Liver (tissue), 7 donors: ENCODE measurements at regions not wholly inside any gene's neighbourhood (a gene's known extent, or its start where the extent isn't known, plus 50 kb on each side); places are given as distances from the start of the nearest gene placed in this dataset.

ENCODE experiments used
- DNase-seq: peaks from one replicate; pipeline ENCODE4 v3.0.0-alpha.2; 2017; ENCODE audit warnings: low spot score
- H3K27ac ChIP-seq, 2 donors: one replicate each; pipeline ENCODE4 v1.7.0; 2013; ENCODE audit warnings: inconsistent platforms in 2 of 2, low read length in 2 of 2, control low read depth in 1 of 2, low read depth in 1 of 2, mild to moderate bottlenecking in 1 of 2
- H3K27me3 ChIP-seq, 4 donors: one replicate each; pipeline versions ENCODE4 v1.6.1 to v1.7.0; 2013; ENCODE audit warnings: low read length in 3 of 4, inconsistent platforms in 1 of 4, mild to moderate bottlenecking in 1 of 4, moderate library complexity in 1 of 4; ENCODE audit not compliant: control insufficient read depth in 4 of 4, insufficient read depth in 4 of 4
- H3K36me3 ChIP-seq, 4 donors: one replicate each; pipeline versions ENCODE4 v1.6.1 to v1.7.0; 2013; ENCODE audit warnings: low read length in 3 of 4, mild to moderate bottlenecking in 3 of 4, low read depth in 1 of 4, moderate library complexity in 1 of 4; ENCODE audit not compliant: control insufficient read depth in 4 of 4, insufficient read depth in 3 of 4
- H3K4me1 ChIP-seq, 4 donors: one replicate each; pipeline versions ENCODE4 v1.6.1 to v1.7.0; 2013; ENCODE audit warnings: low read length in 3 of 4, mild to moderate bottlenecking in 3 of 4, moderate library complexity in 1 of 4; ENCODE audit not compliant: control insufficient read depth in 4 of 4, insufficient read depth in 4 of 4
- H3K4me3 ChIP-seq, 3 donors: one replicate each; pipeline versions ENCODE4 v1.6.1 to v1.7.0; 2013; ENCODE audit warnings: low read length in 3 of 3, control low read depth in 1 of 3, low read depth in 1 of 3, mild to moderate bottlenecking in 1 of 3
- H3K9ac ChIP-seq, 2 donors: one replicate each; pipeline ENCODE4 v1.7.0; 2013; ENCODE audit warnings: low read length in 2 of 2, mild to moderate bottlenecking in 2 of 2, moderate library complexity in 2 of 2, control low read depth in 1 of 2, low read depth in 1 of 2
- H3K9me3 ChIP-seq, 4 donors: one replicate each; pipeline versions ENCODE4 v1.6.1 to v1.7.0; 2013; ENCODE audit warnings: low read length in 3 of 4; ENCODE audit not compliant: control insufficient read depth in 4 of 4
- ATF3 ChIP-seq: IDR thresholded peaks from 2 replicates; pipeline ENCODE4 v1.6.1; 2016; ENCODE audit warnings: antibody characterized with exemption
- EGR1 ChIP-seq, 2 donors: IDR thresholded peaks; 2 replicates each; pipeline ENCODE4 v1.6.1; 2016 to 2018; ENCODE audit warnings: antibody characterized with exemption in 2 of 2, low read depth in 2 of 2
- FOXA1 ChIP-seq: IDR thresholded peaks from 2 replicates; pipeline ENCODE4 v1.6.1; 2016; ENCODE audit warnings: antibody characterized with exemption
- GABPA ChIP-seq, 2 donors: IDR thresholded peaks in 1 of 2; conservative IDR thresholded peaks in 1 of 2; 2 replicates each; pipeline ENCODE4 v1.6.1; 2016; ENCODE audit warnings: antibody characterized with exemption in 2 of 2, mild to moderate bottlenecking in 1 of 2, moderate library complexity in 1 of 2
- HNF4A ChIP-seq, 2 donors: conservative IDR thresholded peaks; 2 replicates each; pipeline ENCODE4 v1.6.1; 2016; ENCODE audit warnings: antibody characterized with exemption in 2 of 2, mild to moderate bottlenecking in 2 of 2
- HNF4G ChIP-seq: IDR thresholded peaks from 2 replicates; pipeline ENCODE4 v1.6.1; 2016; ENCODE audit warnings: antibody characterized with exemption
- JUND ChIP-seq, 2 donors: IDR thresholded peaks; 2 replicates each; pipeline ENCODE4 v1.6.1; 2016; ENCODE audit warnings: antibody characterized with exemption in 2 of 2
- MAX ChIP-seq: IDR thresholded peaks from 2 replicates; pipeline ENCODE4 v1.6.1; 2016; ENCODE audit warnings: antibody characterized with exemption
- RAD21 ChIP-seq, 2 donors: IDR thresholded peaks; 2 replicates each; pipeline ENCODE4 v1.6.1; 2016; ENCODE audit warnings: antibody characterized with exemption in 2 of 2, mild to moderate bottlenecking in 2 of 2
- REST ChIP-seq: IDR thresholded peaks from 2 replicates; pipeline ENCODE4 v1.6.1; 2016; ENCODE audit warnings: antibody characterized with exemption, mild to moderate bottlenecking
- RXRA ChIP-seq, 2 donors: IDR thresholded peaks; 2 replicates each; pipeline ENCODE4 v1.6.1; 2017 to 2018; ENCODE audit warnings: antibody characterized with exemption in 2 of 2, mild to moderate bottlenecking in 1 of 2
- SP1 ChIP-seq: IDR thresholded peaks from 2 replicates; pipeline ENCODE4 v1.6.1; 2018; ENCODE audit warnings: antibody characterized with exemption, mild to moderate bottlenecking
- TAF1 ChIP-seq: conservative IDR thresholded peaks from 2 replicates; pipeline ENCODE4 v1.6.1; 2016; ENCODE audit warnings: antibody characterized with exemption, mild to moderate bottlenecking
- YY1 ChIP-seq: IDR thresholded peaks from 2 replicates; pipeline ENCODE4 v1.6.1; 2016; ENCODE audit warnings: antibody characterized with exemption, mild to moderate bottlenecking
- WGBS: extraction: QIAGEN DNeasy Blood & Tissue Kit; methylation state at CpG from one replicate; pipeline ENCODE4 v1.1.7; 2013; 5-methylcytosine and 5-hydroxymethylcytosine counted together
- donor health status: healthy.
- donor health status: healthy.
- donor health status: healthy.
- donor health status: healthy.

DNA sequence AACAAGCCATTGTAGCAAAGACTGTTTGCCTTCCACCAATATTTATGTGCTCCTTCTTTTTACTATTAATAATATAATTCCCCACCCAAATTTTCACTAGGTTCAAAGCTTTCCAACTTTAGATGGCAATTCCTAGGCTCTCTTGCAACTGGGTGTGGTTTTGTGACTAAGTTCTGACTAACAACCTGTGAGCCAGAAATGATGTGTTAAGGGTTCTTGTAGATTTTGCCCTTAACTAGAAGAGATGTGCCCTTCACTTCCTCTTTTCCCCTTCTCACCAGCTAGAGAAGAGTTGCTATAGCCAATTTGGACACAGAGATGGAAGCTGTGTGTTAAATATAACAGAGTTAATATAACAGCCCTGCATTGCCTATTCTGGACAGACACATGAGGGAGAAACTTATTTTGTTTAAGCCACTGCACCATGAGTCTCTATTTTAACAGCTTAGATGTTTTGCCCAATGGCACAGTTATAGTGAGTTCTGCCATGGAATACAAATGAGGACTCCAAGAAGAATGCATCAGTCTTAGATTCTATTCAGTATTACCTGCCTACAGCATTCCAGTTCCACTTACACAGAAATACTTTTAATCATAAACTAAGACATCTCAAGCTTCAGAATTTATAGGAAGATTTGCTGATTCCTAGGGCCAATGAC lies 216.2 kb downstream of the DUSP6 start (continued):
- TF ChIP-seq HNF4A (conservative IDR thresholded peaks at IDR 0.05) (no peak), MAX (no peak), HNF4G (no peak), TAF1 (no peak)

DNA sequence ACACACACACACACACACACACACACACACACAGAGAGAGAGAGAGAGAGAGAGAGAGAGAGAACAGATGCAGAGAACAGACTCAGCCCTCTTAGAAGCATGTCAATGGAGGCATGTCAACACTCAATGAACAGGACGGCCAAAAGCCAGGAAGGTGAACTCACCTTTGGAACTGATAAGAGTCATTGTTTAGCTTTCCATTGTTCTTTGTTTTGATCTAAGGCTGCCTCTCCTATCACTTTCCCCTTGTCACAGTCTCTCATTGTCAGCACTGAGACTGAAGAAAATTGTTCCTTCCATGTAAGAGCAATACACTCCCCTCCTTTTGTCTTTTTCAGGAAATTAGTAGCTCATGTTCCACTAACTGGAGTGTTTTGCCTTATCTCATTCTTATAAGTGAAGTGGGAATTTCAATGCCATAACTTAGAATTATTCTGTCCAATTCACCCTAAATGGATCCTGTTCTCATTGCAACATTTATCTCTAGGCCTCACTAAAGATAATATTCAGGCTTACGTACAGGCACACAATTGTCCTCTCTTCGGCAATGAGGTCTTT lies 218.0 kb downstream of the DUSP6 start:
- H3K27me3 ChIP-seq = no peaks in the 10 kb centered on the region
- no peaks in the 10 kb centered on the region for H3K36me3 ChIP-seq
- 74% methylated on average over 3 of the region's 3 CpGs for WGBS
- H3K4me3 ChIP-seq = no peak overlapping the region
- TF ChIP-seq MAX (no peak), TAF1 (no peak), FOXA1 (no peak), HNF4G (no peak), HNF4A (conservative IDR thresholded peaks at IDR 0.05) (no peak), GABPA (IDR thresholded peaks at IDR 0.05 in 1 of 2, conservative IDR thresholded peaks at IDR 0.05 in 1 of 2) (no peak), RAD21 (IDR thresholded peaks at IDR 0.05) (no peak), YY1 (no peak), JUND (IDR thresholded peaks at IDR 0.05) (no peak), EGR1 (IDR thresholded peaks at IDR 0.05; ENCODE audit: low read depth in 2 of 2) (no peak)
- H3K4me1 ChIP-seq = peaks cover 0 to 11% (median 5%) of the 10 kb centered on the region in 4 donors
- no peak overlapping the region for H3K9ac ChIP-seq
- H3K27ac ChIP-seq = no peak overlapping the region
- DNase-seq = no peak
- no peaks in the 10 kb centered on the region for H3K9me3 ChIP-seq

DNA sequence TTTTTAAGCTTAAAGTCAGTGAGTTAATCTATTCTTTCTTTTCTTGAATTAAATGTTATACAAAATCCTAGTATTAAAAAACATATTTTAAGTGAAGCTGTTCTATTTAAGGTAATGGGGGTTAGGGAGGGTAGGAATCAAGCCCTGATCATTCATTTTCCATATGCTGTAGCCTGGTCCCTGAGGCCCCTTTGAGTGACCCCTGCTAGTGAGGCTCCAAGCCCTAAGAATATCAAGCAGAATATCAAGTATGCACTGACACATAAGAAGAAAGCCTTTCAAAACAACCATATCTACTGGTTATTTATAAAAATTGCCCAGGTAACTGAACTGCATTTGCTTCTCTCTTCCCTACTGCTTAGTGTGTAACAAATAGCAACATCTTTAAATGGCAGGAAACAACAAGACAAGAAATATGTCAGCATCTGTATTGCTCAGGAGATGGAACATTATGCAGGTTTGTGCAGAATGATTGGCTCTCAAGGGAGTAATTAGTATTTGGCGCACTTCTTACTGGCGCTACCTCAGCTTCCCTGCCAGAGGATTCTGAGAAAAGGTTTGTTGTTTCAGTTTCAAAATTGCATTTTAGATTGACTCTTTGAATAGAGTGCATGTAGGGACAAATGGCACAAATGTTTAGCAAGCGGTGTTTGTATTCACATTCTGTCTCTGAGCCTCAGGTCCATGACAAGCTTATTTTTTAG lies 223.0 kb downstream of the DUSP6 start:
- Histone ChIP-seq H3K36me3 (no peaks in the 10 kb centered on the region), H3K9ac (no peak overlapping the region), H3K27ac (peak overlapping the region in 1 of 2 donors; percentile 56), H3K4me3 (no peak overlapping the region), H3K9me3 (no peaks in the 10 kb centered on the region), H3K4me1 (peaks cover 0 to 15% (median 9%) of the 10 kb centered on the region in 4 donors), H3K27me3 (no peaks in the 10 kb centered on the region)
- peak in 1 of 2 donors; percentile 29 for TF ChIP-seq HNF4A (conservative IDR thresholded peaks at IDR 0.05)
- TF ChIP-seq ATF3 = no peak
- TF ChIP-seq RAD21 (IDR thresholded peaks at IDR 0.05) = peak in 1 of 2 donors; percentile 14
- peak; percentile 39 for TF ChIP-seq SP1
- TF ChIP-seq RXRA (IDR thresholded peaks at IDR 0.05) = peak; percentile 34 to 74
- TF ChIP-seq REST = no peak
- no peak for TF ChIP-seq GABPA (IDR thresholded peaks at IDR 0.05 in 1 of 2, conservative IDR thresholded peaks at IDR 0.05 in 1 of 2)
- no peak for DNase-seq
- 35% methylated on average over 3 of the region's 3 CpGs for WGBS
